ENCODE measurements at regions not wholly inside any gene's neighbourhood (a gene's known extent, or its start where the extent isn't known, plus 50 kb on each side); places are given as distances from the start of the nearest gene placed in this dataset.
A peak's percentile ranks its signal among the peaks of the same experiment; 100 is the strongest.

- H3K9me3 ChIP-seq, result no peaks in the 10 kb centered on the region
- no peaks in the 10 kb centered on the region for H3K4me1 ChIP-seq
- H3K27ac ChIP-seq, result peak overlapping the region in 1 of 8 donors; percentile 30
- TF ChIP-seq, protein P1, sequence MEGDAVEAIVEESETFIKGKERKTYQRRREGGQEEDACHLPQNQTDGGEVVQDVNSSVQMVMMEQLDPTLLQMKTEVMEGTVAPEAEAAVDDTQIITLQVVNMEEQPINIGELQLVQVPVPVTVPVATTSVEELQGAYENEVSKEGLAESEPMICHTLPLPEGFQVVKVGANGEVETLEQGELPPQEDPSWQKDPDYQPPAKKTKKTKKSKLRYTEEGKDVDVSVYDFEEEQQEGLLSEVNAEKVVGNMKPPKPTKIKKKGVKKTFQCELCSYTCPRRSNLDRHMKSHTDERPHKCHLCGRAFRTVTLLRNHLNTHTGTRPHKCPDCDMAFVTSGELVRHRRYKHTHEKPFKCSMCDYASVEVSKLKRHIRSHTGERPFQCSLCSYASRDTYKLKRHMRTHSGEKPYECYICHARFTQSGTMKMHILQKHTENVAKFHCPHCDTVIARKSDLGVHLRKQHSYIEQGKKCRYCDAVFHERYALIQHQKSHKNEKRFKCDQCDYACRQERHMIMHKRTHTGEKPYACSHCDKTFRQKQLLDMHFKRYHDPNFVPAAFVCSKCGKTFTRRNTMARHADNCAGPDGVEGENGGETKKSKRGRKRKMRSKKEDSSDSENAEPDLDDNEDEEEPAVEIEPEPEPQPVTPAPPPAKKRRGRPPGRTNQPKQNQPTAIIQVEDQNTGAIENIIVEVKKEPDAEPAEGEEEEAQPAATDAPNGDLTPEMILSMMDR (IDR thresholded peaks at IDR 0.05 in 8 of 11, conservative IDR thresholded peaks at IDR 0.05 in 3 of 11), result no peak
- no peak for TF ChIP-seq POLR2AphosphoS5 (IDR thresholded peaks at IDR 0.05)
- TF ChIP-seq POLR2A (IDR thresholded peaks at IDR 0.05), result no peak
- no peak overlapping the region for H3K4me3 ChIP-seq
- no peaks in the 10 kb centered on the region for H3K36me3 ChIP-seq
- no peak for DNase-seq
- no peaks in the 10 kb centered on the region for H3K27me3 ChIP-seq (replicated peaks in 1 of 7)
- intact Hi-C loops (cut with DNase I; ENCODE audit: low total_unique reads), result no loop called here
Measured at GRCh38 chr5:115022303-115022702, 147.4 kb downstream of the TRIM36 start.

GRCh38 chr5:115016646-115017045, 153.1 kb downstream of the TRIM36 start:
- Histone ChIP-seq H3K4me1 (no peaks in the 10 kb centered on the region), H3K36me3 (no peaks in the 10 kb centered on the region), H3K27ac (no peak overlapping the region), H3K27me3 (replicated peaks in 1 of 7) (no peaks in the 10 kb centered on the region), H3K4me3 (no peak overlapping the region), H3K9me3 (peaks cover 0 to 16% (median 0%) of the 10 kb centered on the region in 8 donors)
- WGBS, 5 donors, result 68 to 94% (median 69%) methylated on average over 1 of the region's 1 CpG
- intact Hi-C loops (cut with DNase I; ENCODE audit: low total_unique reads), result no loop called here
- no peak for DNase-seq
- TF ChIP-seq, protein P1 (IDR thresholded peaks at IDR 0.05 in 8 of 11, conservative IDR thresholded peaks at IDR 0.05 in 3 of 11), result no peak
- TF ChIP-seq POLR2A (IDR thresholded peaks at IDR 0.05) (no peak), POLR2AphosphoS5 (IDR thresholded peaks at IDR 0.05) (no peak)

DNA sequence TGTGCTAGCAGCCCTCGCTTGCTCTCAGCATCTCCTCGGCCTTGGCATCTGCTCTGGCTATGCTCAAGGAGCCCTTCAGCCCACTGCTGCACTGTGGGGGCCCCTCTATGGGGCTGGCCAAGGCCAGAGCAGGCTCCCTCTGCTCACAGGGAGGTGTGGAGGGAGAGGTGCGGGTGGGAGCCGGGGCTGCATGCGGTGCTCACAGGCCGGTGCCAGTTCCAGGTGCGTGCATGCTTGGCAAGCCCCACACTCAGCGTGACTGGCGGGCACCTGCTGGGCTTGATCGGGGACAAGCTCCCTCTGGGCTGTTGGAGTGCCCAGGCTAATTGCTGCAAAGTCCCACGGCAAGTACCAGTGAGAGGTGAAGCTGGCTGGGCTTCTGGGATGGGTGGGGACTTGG, 170.5 kb downstream of the TRIM36 start:
- DNase-seq, result no peak
- TF ChIP-seq, protein P1 (IDR thresholded peaks at IDR 0.05 in 8 of 11, conservative IDR thresholded peaks at IDR 0.05 in 3 of 11), result no peak
- no peak for TF ChIP-seq POLR2AphosphoS5 (IDR thresholded peaks at IDR 0.05)
- no peak for TF ChIP-seq POLR2A (IDR thresholded peaks at IDR 0.05)
- H3K4me3 ChIP-seq, result no peak overlapping the region
- H3K4me1 ChIP-seq, result no peaks in the 10 kb centered on the region
- intact Hi-C loops (cut with DNase I; ENCODE audit: low total_unique reads), result no loop called here
- no peaks in the 10 kb centered on the region for H3K27me3 ChIP-seq (replicated peaks in 1 of 7)
- peaks cover 0 to 10% (median 0%) of the 10 kb centered on the region in 8 donors for H3K9me3 ChIP-seq
- WGBS, 5 donors, result 86 to 95% (median 91%) methylated on average over 7 to 11 of the region's 11 CpGs
- no peak overlapping the region for H3K27ac ChIP-seq
- no peaks in the 10 kb centered on the region for H3K36me3 ChIP-seq

DNA sequence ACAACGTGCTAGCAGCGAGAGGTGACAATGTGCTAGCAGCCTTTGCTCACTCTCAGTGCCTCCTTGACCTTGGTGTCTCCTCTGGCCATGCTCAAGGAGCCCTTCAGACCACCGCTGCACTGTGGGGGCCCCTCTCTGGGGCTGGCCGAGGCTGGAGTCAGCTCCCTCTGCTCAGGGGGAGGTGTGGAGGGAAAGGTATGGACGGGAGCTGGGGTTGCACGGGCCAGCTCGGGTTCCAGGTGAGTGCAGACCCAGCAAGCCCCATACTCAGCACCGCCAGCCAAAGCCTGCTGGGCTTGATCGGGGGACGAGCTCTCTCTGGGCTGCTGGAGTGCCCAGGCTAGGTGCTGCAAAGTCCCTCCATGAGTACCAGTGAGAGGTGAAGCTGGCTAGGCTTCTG, 180.2 kb downstream of the TRIM36 start:
- Histone ChIP-seq H3K36me3 (no peaks in the 10 kb centered on the region), H3K9me3 (peaks cover 0 to 16% (median 0%) of the 10 kb centered on the region in 8 donors), H3K27ac (no peak overlapping the region), H3K4me3 (no peak overlapping the region), H3K4me1 (no peaks in the 10 kb centered on the region), H3K27me3 (replicated peaks in 1 of 7) (no peaks in the 10 kb centered on the region)
- TF ChIP-seq POLR2AphosphoS5 (IDR thresholded peaks at IDR 0.05) (no peak), POLR2A (IDR thresholded peaks at IDR 0.05) (no peak)
- TF ChIP-seq, protein P1 (IDR thresholded peaks at IDR 0.05 in 8 of 11, conservative IDR thresholded peaks at IDR 0.05 in 3 of 11), result no peak
- 57 to 86% (median 80%) methylated on average over 3 to 10 of the region's 10 CpGs for WGBS, 5 donors
- intact Hi-C loops (cut with DNase I; ENCODE audit: low total_unique reads), result no loop called here
- no peak for DNase-seq
